Ovary (tissue), 7 donors: ENCODE measurements at regions not wholly inside any gene's neighbourhood (a gene's known extent, or its start where the extent isn't known, plus 50 kb on each side); places are given as distances from the start of the nearest gene placed in this dataset.

Experiments
- DNase-seq, 5 donors: peaks; one replicate each; pipeline ENCODE4 v3.0.0-alpha.2; 2019 to 2020
- H3K27ac ChIP-seq, 2 donors: fragments of 200-600 bp; one replicate each; pipeline versions ENCODE4 v1.5.1 to v1.8.0; 2019 to 2022
- H3K27me3 ChIP-seq: fragments of 200-600 bp; one replicate; pipeline ENCODE4 v1.8.0; 2022
- H3K36me3 ChIP-seq: fragments of 200-600 bp; sonication (generic); one replicate; pipeline ENCODE4 v1.5.1; 2019
- H3K4me1 ChIP-seq: one replicate; pipeline ENCODE4 v1.8.1; 2013; ENCODE audit warnings: mild to moderate bottlenecking, moderate library complexity; ENCODE audit not compliant: insufficient read depth
- H3K4me3 ChIP-seq: fragments of 200-600 bp; sonication (generic); one replicate; pipeline ENCODE4 v1.5.1; 2017
- H3K9me3 ChIP-seq, 2 donors: fragments of 200-600 bp in 1 of 2; sonication (generic) in 1 of 2; one replicate each; pipeline versions ENCODE4 v1.5.1 to v1.8.1; 2013 to 2019; ENCODE audit warnings: mild to moderate bottlenecking in 1 of 2, moderate library complexity in 1 of 2
- CTCF ChIP-seq, 3 donors: fragments of 450-650 bp in 2 of 3; fragments of 200-600 bp in 1 of 3; IDR thresholded peaks; one replicate each; pipeline versions ENCODE4 v1.5.1 to v1.8.0; 2016 to 2022; ENCODE audit warnings: antibody characterized with exemption in 3 of 3, mild to moderate bottlenecking in 1 of 3
- EP300 ChIP-seq: sonication (generic); formaldehyde crosslinking; IDR thresholded peaks from one replicate; pipeline ENCODE4 v1.6.1; 2017; ENCODE audit warnings: antibody characterized with exemption
- POLR2A ChIP-seq: fragments of 450-650 bp; IDR thresholded peaks from one replicate; pipeline ENCODE4 v1.6.1; 2017; ENCODE audit warnings: antibody characterized with exemption, mild to moderate bottlenecking, moderate library complexity
- WGBS, 3 donors: extraction: QIAGEN DNeasy Blood & Tissue Kit in 1 of 3; methylation state at CpG; one replicate each; pipeline versions ENCODE4 v1.1.5 to v1.1.7; 2013 to 2017; 5-methylcytosine and 5-hydroxymethylcytosine counted together
- intact Hi-C, 4 donors: fragments of 100-400 bp; cut with DNase I; formaldehyde crosslinking; loops; one replicate each; pipeline versions ENCODE4 v1.11.0 to v1.15.1; 2022 to 2023
- donor health status: DM: no; HTN: no; CAD: no; lungs with moderate emphysema.
- donor health status: DM: no; HTN: no; CAD: no.
- donor health status: Bipolar disorder and iron deficiency.
- donor health status: DM: no; HTN: no; CAD: no.
- donor health status: DM: yes; HTN: yes; CAD: no.

DNA sequence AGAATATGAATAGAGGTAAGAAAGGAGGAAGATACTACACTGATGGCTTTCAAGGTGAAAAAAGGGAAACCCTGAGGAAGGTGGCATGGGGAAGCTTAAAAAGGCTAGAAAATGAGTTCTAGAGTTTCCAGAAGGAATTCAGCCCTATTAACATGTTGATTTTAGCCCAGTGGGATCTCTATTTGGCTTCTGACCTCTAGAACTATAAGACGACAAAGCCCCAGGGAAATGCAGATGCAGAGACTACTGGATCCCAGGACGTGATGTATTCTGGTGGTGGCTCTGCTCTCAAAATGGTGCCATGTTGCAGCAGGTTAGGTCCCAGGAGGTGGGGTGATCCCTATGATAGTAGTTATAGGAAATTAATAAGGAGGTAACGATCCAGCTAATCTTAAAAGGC, 120.4 kb downstream of the TMA16 start:
- no peaks in the 10 kb centered on the region for H3K36me3 ChIP-seq
- H3K4me1 ChIP-seq = no peaks in the 10 kb centered on the region
- no peak for TF ChIP-seq CTCF (IDR thresholded peaks at IDR 0.05)
- TF ChIP-seq EP300 = no peak
- no peak for TF ChIP-seq POLR2A
- DNase-seq = no peak
- no peaks in the 10 kb centered on the region for H3K27me3 ChIP-seq
- intact Hi-C loops = no loop called here
- WGBS, 3 donors = 72 to 78% (median 78%) methylated on average over 3 of the region's 3 CpGs
- no peak overlapping the region for H3K4me3 ChIP-seq
- no peaks in the 10 kb centered on the region for H3K9me3 ChIP-seq
- H3K27ac ChIP-seq = no peak overlapping the region

GRCh38 chr4:163618845-163619244, 124.4 kb downstream of the TMA16 start:
- 76 to 81% (median 77%) methylated on average over 4 of the region's 4 CpGs for WGBS, 3 donors
- H3K4me1 ChIP-seq = no peaks in the 10 kb centered on the region
- intact Hi-C loops = no loop called here
- H3K9me3 ChIP-seq = no peaks in the 10 kb centered on the region
- no peaks in the 10 kb centered on the region for H3K36me3 ChIP-seq
- H3K27ac ChIP-seq = no peak overlapping the region
- no peak overlapping the region for H3K4me3 ChIP-seq
- TF ChIP-seq POLR2A = no peak
- TF ChIP-seq CTCF (IDR thresholded peaks at IDR 0.05) = no peak
- no peak for TF ChIP-seq EP300
- no peaks in the 10 kb centered on the region for H3K27me3 ChIP-seq
- no peak for DNase-seq

DNA sequence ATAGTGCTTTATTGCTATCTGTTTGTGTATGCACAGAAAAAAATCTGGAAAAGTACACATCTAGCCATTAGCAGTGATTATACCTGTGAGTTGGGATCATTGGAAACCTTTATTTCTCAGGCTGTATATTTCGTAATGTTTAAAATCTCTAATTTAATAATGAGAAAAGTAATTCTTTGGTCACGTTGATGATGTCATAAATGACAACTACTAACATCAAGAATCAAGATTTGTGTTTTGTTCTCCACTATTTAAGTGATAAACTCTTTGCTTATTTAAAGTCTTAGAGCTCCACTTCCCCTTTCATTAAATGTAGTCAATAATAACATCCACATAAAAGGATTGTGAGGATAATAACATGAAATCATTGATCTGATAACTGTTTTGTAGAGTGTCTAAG, 126.2 kb downstream of the TMA16 start:
- Histone ChIP-seq H3K27me3 (no peaks in the 10 kb centered on the region), H3K36me3 (no peaks in the 10 kb centered on the region), H3K4me1 (no peaks in the 10 kb centered on the region), H3K9me3 (no peaks in the 10 kb centered on the region), H3K4me3 (no peak overlapping the region), H3K27ac (no peak overlapping the region)
- 72 to 74% (median 73%) methylated on average over 2 of the region's 2 CpGs for WGBS, 3 donors
- intact Hi-C loops = no loop called here
- TF ChIP-seq EP300 = no peak
- no peak for TF ChIP-seq CTCF (IDR thresholded peaks at IDR 0.05)
- TF ChIP-seq POLR2A = no peak
- DNase-seq = no peak

DNA sequence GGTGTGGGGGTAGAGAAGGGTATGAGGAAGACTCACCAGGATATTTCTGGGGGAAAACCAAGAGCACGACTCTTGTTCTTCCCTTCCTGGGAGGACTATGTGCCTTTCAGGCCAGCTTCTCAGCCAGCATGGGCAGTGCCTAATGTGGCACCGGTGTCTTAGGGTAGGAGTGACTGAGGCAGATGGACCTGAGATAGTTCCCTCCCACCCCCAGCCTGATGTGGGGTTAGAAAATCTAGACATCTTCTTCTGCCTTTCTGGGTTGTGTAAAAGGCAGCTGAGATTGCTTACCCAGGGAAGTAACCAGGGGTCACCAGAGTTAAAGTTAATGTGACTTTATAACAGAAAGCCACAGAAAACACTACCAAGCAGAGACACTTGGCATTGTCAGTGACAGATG, 127.3 kb downstream of the TMA16 start:
- WGBS, 3 donors = 76 to 83% (median 78%) methylated on average over 2 of the region's 2 CpGs

More for the DNA sequence above, 127.3 kb downstream of the TMA16 start:
- no peaks in the 10 kb centered on the region for H3K9me3 ChIP-seq
- no peak for DNase-seq
- no peaks in the 10 kb centered on the region for H3K36me3 ChIP-seq
- TF ChIP-seq CTCF (IDR thresholded peaks at IDR 0.05) (no peak), POLR2A (no peak), EP300 (no peak)
- intact Hi-C loops = no loop called here
- H3K27me3 ChIP-seq = no peaks in the 10 kb centered on the region
- no peak overlapping the region for H3K27ac ChIP-seq
- no peak overlapping the region for H3K4me3 ChIP-seq
- H3K4me1 ChIP-seq = no peaks in the 10 kb centered on the region
